Astrocyte of the cerebellum (primary cell): ENCODE measurements at regions not wholly inside any gene's neighbourhood (a gene's known extent, or its start where the extent isn't known, plus 50 kb on each side); places are given as distances from the start of the nearest gene placed in this dataset.

Source experiments
- DNase-seq: peaks from one replicate; pipeline ENCODE4 v3.0.0-alpha.2; 2011; ENCODE audit warnings: low read depth
- H3K4me3 ChIP-seq: 2 replicates; pipeline ENCODE4 v1.5.1; 2011; ENCODE audit warnings: mild to moderate bottlenecking, low read depth, low read length, moderate library complexity
- in situ Hi-C: cut with HindIII; loops from 2 replicates; pipeline ENCODE4 v1.10.0; 2017; ENCODE audit warnings: low sequenced_read_pairs
- TF ChIP-seq, protein P1 (sequence below): IDR thresholded peaks from 2 replicates; pipeline ENCODE4 v1.5.1; 2012; ENCODE audit warnings: low read length, low read depth, moderate library complexity, mild to moderate bottlenecking; ENCODE audit errors: missing control alignments

DNA sequence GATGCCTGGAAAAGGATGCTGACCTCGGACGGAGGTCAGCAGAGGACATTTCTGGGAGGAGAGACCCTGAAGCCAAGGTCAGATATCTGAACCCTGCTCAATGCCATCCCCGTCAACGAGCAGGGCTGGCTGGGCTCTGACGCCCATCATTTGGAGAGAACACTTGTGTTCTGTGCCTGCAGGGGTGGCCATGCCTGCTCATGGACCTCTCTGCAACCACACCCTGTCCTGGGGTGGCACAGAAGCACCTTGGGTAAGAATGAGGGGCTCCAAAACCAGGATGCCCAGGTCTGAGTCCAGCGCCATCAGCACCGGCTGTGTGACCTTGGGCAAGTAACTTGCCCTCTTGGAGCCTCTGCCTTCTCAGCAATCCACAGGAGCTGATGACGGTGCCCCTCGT is 293.7 kb upstream of the FOXF1 start:
- no peak overlapping the region for H3K4me3 ChIP-seq
- TF ChIP-seq, protein P1, sequence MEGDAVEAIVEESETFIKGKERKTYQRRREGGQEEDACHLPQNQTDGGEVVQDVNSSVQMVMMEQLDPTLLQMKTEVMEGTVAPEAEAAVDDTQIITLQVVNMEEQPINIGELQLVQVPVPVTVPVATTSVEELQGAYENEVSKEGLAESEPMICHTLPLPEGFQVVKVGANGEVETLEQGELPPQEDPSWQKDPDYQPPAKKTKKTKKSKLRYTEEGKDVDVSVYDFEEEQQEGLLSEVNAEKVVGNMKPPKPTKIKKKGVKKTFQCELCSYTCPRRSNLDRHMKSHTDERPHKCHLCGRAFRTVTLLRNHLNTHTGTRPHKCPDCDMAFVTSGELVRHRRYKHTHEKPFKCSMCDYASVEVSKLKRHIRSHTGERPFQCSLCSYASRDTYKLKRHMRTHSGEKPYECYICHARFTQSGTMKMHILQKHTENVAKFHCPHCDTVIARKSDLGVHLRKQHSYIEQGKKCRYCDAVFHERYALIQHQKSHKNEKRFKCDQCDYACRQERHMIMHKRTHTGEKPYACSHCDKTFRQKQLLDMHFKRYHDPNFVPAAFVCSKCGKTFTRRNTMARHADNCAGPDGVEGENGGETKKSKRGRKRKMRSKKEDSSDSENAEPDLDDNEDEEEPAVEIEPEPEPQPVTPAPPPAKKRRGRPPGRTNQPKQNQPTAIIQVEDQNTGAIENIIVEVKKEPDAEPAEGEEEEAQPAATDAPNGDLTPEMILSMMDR, result no peak
- in situ Hi-C loops, result no loop called here
- no peak for DNase-seq

DNA sequence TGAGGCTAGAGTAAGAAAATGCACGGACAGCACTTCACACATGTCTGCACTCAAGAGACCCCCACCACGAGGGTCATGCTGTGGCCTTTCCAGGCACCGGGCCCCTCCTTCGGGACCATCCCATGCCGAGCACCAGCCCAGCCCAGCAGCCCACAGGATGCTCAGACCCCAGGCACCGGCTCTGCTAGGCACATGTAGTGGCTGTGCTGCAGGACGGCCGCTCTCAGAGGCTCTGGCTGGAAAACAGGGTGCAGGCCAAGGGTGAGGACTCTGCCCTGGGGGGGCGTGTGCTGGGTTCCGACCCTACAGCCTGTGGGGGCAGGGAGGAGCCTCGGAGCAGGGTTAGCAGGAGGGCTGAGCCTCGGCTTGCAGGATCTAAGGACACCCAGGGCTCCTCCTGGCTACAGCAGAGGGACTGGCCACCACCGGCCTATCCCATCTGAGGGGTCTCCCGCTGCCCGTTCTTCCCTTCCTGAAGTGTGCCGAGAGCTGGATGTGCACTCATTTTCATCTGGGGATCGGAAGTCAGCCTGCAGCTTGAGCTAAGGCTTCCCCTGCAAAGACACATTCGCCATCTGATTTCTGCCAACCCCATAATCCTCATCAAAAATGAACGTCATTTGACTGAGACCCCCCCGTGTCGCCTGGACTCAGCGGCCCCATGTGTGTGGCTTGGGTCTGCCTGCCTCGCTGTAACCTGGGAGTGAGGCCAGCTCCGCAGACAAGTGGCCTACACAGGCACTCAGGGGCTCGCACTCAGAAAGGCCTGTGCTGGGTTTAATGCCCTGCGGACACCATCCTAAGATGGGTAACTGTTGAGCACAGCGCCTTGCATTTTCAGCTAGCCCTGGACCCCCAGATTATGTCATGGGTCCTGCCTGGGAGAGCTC is 293.1 kb upstream of the FOXF1 start:
- TF ChIP-seq, protein P1, result no peak
- no peak for DNase-seq
- H3K4me3 ChIP-seq, result no peak overlapping the region
- in situ Hi-C loops, result no loop called here

DNA sequence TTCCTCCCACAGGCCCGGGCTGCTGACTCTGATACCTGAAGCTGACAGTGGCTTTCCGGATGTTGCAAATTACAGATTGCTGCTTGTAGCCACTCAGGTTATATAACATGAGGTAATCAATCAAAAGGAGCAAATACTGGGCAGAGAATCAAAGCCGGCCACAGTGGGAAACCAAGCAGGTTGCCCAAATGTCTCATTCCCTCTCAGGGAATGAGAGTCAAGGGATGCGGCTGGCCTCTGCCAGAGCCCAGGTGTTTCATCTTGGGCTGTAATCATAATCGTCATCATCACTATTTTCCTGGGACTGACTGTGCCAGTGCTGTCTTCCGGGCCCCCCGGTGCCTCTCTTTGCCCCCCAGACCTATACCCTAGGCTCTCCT is 292.4 kb upstream of the FOXF1 start:
- in situ Hi-C loops, result no loop called here
- no peak overlapping the region for H3K4me3 ChIP-seq
- TF ChIP-seq, protein P1, result no peak

DNA sequence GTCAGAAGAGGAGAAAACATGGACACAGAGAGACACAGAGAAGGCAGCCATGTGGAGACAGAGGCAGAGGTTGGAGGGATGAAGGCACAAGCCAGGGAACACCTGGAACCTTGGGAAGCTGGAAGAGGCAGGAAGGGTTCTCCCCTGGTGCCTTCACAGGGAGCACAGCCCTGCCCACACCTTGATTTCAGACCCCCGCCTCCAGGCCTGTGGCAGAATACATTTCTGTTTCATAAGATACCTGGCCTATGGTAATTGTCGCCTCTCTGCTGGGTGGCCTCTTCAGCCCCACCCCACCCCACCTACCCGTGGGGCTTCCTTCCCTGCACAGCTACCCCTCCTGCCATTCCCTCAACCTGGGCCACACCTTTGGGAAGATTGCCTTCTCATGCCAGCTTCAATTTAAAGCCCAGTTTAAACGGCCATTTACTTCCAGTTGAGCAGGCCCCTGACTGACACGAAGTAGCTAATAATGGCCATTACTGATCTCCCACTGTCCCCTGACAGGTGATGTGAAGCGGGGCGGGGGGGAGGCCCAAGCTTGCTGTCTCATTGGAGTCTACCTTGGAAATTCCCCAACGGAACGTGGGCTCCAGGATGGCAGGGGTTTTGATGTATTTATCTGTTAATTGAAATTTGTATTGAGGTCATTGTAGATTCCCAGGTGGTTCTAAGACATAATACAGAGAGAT is 291.7 kb upstream of the FOXF1 start:
- in situ Hi-C loops, result no loop called here
- no peak for DNase-seq
- TF ChIP-seq, protein P1, result no peak
- no peak overlapping the region for H3K4me3 ChIP-seq

More for the DNA sequence above, 292.4 kb upstream of the FOXF1 start:
- DNase-seq, result no peak

DNA sequence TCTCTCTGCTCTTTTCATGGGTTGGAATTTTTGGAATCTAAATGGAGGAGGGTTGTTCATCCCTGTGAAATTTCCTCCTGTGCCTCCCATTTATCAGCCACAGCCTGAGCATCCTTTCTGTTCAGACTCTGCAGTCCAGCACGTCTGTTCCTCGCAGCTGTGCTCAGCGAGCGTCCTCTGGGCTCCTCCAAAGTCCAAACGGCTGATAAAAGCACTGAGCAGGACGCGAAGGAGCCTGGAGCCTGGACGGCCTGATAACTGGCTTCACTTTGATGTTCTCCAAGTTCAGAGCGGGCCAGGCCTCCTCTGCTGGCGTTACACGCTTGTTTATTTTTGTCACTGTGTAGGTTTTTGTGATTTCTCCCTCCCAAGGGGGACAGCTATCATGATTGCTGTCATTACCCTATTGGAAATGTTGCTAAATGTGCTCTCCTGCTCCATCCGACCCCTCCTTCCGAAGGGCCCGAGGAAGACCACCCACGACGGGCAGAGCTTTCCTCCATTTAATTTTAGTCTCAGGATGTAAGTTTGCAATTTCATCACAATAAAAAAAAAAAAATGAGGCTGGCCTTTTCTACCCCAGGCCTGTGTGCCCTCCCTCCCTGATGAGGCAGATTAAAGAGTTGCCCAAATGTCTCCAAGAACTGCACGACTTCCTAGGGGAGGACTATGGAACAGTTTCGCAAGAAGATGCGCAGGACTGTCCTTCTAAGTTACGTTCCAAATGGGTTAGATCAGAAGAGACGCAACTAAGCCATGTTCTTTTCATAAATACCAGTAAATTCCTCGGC is 290.5 kb upstream of the FOXF1 start:
- TF ChIP-seq, protein P1, result no peak
- in situ Hi-C loops, result no loop called here
- DNase-seq, result no peak
- no peak overlapping the region for H3K4me3 ChIP-seq

DNA sequence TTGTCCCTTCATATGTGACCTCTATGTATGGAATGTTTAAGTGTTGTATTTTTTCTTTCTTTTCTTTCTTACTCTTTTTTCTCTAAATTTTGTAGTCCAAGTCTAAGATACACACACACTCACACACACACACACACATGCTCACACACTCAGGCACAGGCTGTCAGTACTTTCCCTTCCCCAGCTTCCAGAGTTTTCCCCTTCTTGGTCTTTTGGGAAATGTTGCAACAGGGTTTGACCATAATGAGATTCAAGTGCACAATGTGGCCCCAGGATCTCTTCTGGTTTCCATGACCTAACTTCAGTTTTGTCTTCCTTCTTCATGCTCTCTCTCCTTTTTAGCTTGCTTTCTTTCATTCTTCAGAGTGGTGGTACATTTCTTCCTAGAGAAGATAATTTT is 289.8 kb upstream of the FOXF1 start:
- in situ Hi-C loops, result no loop called here
- TF ChIP-seq, protein P1, result no peak
- H3K4me3 ChIP-seq, result no peak overlapping the region
- no peak for DNase-seq
